Right atrium auricular region (tissue), 2 donors: ENCODE measurements at regions not wholly inside any gene's neighbourhood (a gene's known extent, or its start where the extent isn't known, plus 50 kb on each side); places are given as distances from the start of the nearest gene placed in this dataset.

Source experiments
- DNase-seq: peaks from one replicate; pipeline ENCODE4 v3.0.0-alpha.2; 2019; ENCODE audit warnings: low spot score
- H3K27ac ChIP-seq, 2 donors: fragments of 200-600 bp; sonication (generic); 1 replicate in 1 of 2; 2 replicates in 1 of 2; pipeline ENCODE4 v1.5.1; 2016 to 2019
- H3K27me3 ChIP-seq, 2 donors: fragments of 200-600 bp; sonication (generic); one replicate each; pipeline versions ENCODE4 v1.5.1 to v1.6.0; 2017 to 2019
- H3K36me3 ChIP-seq: fragments of 200-600 bp; sonication (generic); one replicate; pipeline ENCODE4 v1.5.1; 2016
- H3K4me1 ChIP-seq, 2 donors: fragments of 200-600 bp; sonication (generic); one replicate each; pipeline versions ENCODE4 v1.5.1 to v1.6.0; 2017 to 2019
- H3K4me3 ChIP-seq, 2 donors: fragments of 200-600 bp; sonication (generic); 1 replicate in 1 of 2; 2 replicates in 1 of 2; pipeline ENCODE4 v1.5.1; 2017 to 2019; ENCODE audit warnings: mild to moderate bottlenecking in 1 of 2, moderate library complexity in 1 of 2
- H3K9me3 ChIP-seq, 2 donors: fragments of 200-600 bp; sonication (generic); one replicate each; pipeline ENCODE4 v1.5.1; 2019
- TF ChIP-seq, protein P1 (sequence below), 2 donors: fragments of 200-600 bp; sonication (generic); IDR thresholded peaks; one replicate each; pipeline ENCODE4 v1.5.1; 2019; ENCODE audit warnings: antibody characterized with exemption in 2 of 2

- Histone ChIP-seq H3K36me3 (no peaks in the 10 kb centered on the region), H3K4me1 (no peaks in the 10 kb centered on the region), H3K27me3 (no peaks in the 10 kb centered on the region), H3K27ac (no peak overlapping the region), H3K9me3 (peaks cover 0 to 15% of the 10 kb centered on the region in 2 donors), H3K4me3 (no peak overlapping the region)
- TF ChIP-seq, protein P1, sequence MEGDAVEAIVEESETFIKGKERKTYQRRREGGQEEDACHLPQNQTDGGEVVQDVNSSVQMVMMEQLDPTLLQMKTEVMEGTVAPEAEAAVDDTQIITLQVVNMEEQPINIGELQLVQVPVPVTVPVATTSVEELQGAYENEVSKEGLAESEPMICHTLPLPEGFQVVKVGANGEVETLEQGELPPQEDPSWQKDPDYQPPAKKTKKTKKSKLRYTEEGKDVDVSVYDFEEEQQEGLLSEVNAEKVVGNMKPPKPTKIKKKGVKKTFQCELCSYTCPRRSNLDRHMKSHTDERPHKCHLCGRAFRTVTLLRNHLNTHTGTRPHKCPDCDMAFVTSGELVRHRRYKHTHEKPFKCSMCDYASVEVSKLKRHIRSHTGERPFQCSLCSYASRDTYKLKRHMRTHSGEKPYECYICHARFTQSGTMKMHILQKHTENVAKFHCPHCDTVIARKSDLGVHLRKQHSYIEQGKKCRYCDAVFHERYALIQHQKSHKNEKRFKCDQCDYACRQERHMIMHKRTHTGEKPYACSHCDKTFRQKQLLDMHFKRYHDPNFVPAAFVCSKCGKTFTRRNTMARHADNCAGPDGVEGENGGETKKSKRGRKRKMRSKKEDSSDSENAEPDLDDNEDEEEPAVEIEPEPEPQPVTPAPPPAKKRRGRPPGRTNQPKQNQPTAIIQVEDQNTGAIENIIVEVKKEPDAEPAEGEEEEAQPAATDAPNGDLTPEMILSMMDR (IDR thresholded peaks at IDR 0.05): no peak
- no peak for DNase-seq
Measured at GRCh38 chr7:49346195-49346899, 422.0 kb downstream of the CDC14C start.

- DNase-seq: no peak
- Histone ChIP-seq H3K36me3 (no peaks in the 10 kb centered on the region), H3K9me3 (no peaks in the 10 kb centered on the region), H3K4me3 (no peak overlapping the region), H3K27ac (no peak overlapping the region), H3K27me3 (no peaks in the 10 kb centered on the region), H3K4me1 (no peaks in the 10 kb centered on the region)
- TF ChIP-seq, protein P1 (IDR thresholded peaks at IDR 0.05): no peak
Measured at GRCh38 chr7:49367072-49367471, 406.4 kb upstream of the VWC2 start.

GRCh38 chr7:49371771-49372170, 401.7 kb upstream of the VWC2 start:
- no peaks in the 10 kb centered on the region for H3K27me3 ChIP-seq

DNA sequence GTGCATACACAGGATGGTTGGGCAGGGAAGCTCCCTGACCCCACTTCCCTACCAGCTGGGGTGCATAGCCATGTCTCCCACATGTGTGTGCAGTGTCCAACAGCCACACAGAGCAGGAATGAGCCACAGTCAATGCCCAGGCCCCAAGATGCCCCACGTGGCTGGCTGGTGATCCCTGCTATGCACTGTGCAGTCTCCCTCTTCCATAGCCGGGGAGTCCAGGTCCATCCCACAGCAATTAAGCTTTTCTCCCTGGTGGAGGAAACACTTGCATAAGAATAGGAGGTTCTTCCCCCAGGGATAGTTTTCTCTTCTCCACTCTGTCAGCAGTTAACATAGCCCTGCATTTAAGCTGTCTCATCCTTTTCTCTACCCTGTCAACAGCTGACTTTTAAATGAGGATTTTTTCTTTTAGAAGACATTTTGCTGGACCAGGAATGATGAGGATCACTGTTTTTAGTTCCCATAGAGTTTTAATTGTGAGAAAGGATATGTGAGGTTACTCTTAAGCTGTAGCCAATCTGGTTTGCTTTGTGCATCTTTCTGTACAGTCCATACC, 396.5 kb upstream of the VWC2 start:
- no peak for DNase-seq
- TF ChIP-seq, protein P1 (IDR thresholded peaks at IDR 0.05): no peak
- H3K9me3 ChIP-seq: peaks cover 0 to 20% of the 10 kb centered on the region in 2 donors
- H3K27ac ChIP-seq: no peak overlapping the region
- no peak overlapping the region for H3K4me3 ChIP-seq
- H3K27me3 ChIP-seq: no peaks in the 10 kb centered on the region
- H3K4me1 ChIP-seq: no peaks in the 10 kb centered on the region
- no peaks in the 10 kb centered on the region for H3K36me3 ChIP-seq

More at GRCh38 chr7:49371771-49372170, 401.7 kb upstream of the VWC2 start:
- Histone ChIP-seq H3K36me3 (no peaks in the 10 kb centered on the region), H3K4me3 (no peak overlapping the region), H3K4me1 (no peaks in the 10 kb centered on the region), H3K9me3 (no peaks in the 10 kb centered on the region), H3K27ac (no peak overlapping the region)
- no peak for DNase-seq
- TF ChIP-seq, protein P1 (IDR thresholded peaks at IDR 0.05): no peak

GRCh38 chr7:49386792-49387191, 386.6 kb upstream of the VWC2 start:
- Histone ChIP-seq H3K9me3 (no peaks in the 10 kb centered on the region), H3K27ac (no peak overlapping the region), H3K36me3 (no peaks in the 10 kb centered on the region), H3K27me3 (no peaks in the 10 kb centered on the region), H3K4me1 (no peaks in the 10 kb centered on the region), H3K4me3 (no peak overlapping the region)
- TF ChIP-seq, protein P1 (IDR thresholded peaks at IDR 0.05): no peak
- no peak for DNase-seq
